A673 (cell line): ENCODE measurements at regions not wholly inside any gene's neighbourhood (a gene's known extent, or its start where the extent isn't known, plus 50 kb on each side); places are given as distances from the start of the nearest gene placed in this dataset.

Source experiments
- BruUV-seq: library from RNA; stranded (reverse); fragments of 400-500 nt; replicated peaks from 2 replicates; lab custom pipeline; 2021; lab: Mats Ljungman, UMichigan
- CTCF ChIA-PET: fragments of 300-600 bp; sonication (Branson Sonifier 250); formaldehyde crosslinking; loops from one replicate; lab custom pipeline; 2022; ENCODE audit warnings: antibody characterized with exemption; lab: Charles Lee
- POLR2A ChIA-PET: fragments of 300-600 bp; sonication (Branson Sonifier 250); formaldehyde crosslinking; loops from one replicate; lab custom pipeline; 2022; ENCODE audit warnings: antibody characterized with exemption; ENCODE audit not compliant: low non-redundant PET; lab: Charles Lee
- DNase-seq: peaks from one replicate; pipeline ENCODE4 v3.0.0-alpha.2; 2015; ENCODE audit warnings: low spot score
- H3K27ac ChIP-seq: fragments of 200-600 bp; sonication (generic); 2 replicates; pipeline ENCODE4 v1.5.1; 2016; ENCODE audit warnings: mixed run types, low read depth, mild to moderate bottlenecking, mixed read lengths, antibody characterized with exemption, low read length; ENCODE audit not compliant: poor library complexity, severe bottlenecking
- H3K27me3 ChIP-seq: fragments of 200-600 bp; sonication (generic); replicated peaks from 2 replicates; pipeline ENCODE4 v1.6.1; 2017; ENCODE audit warnings: mixed run types, low read depth, mild to moderate bottlenecking, mixed read lengths, antibody characterized with exemption, low read length; ENCODE audit not compliant: insufficient read depth, poor library complexity
- H3K36me3 ChIP-seq: fragments of 200-600 bp; sonication (generic); 2 replicates; pipeline ENCODE4 v1.6.1; 2016; ENCODE audit warnings: mixed run types, mild to moderate bottlenecking, mixed read lengths, antibody characterized with exemption, low read length; ENCODE audit not compliant: insufficient read depth, poor library complexity, severe bottlenecking
- H3K4me1 ChIP-seq: fragments of 200-600 bp; sonication (generic); 2 replicates; pipeline ENCODE4 v1.6.1; 2017; ENCODE audit warnings: mixed run types, mild to moderate bottlenecking, mixed read lengths, antibody characterized with exemption, low read length; ENCODE audit not compliant: insufficient read depth, poor library complexity, severe bottlenecking
- H3K4me3 ChIP-seq: fragments of 200-600 bp; sonication (generic); 2 replicates; pipeline ENCODE4 v1.5.1; 2016; ENCODE audit warnings: low read depth, mixed run types, mild to moderate bottlenecking, mixed read lengths, low read length; ENCODE audit not compliant: poor library complexity, severe bottlenecking
- H3K9me3 ChIP-seq: fragments of 200-600 bp; sonication (generic); 2 replicates; pipeline ENCODE4 v1.6.1; 2016; ENCODE audit warnings: mixed run types, low read depth, mild to moderate bottlenecking, mixed read lengths, antibody characterized with exemption, low read length; ENCODE audit not compliant: poor library complexity, severe bottlenecking
- EZH2 ChIP-seq: fragments of 200-600 bp; sonication (generic); IDR thresholded peaks from 2 replicates; pipeline ENCODE4 v1.6.1; 2017; ENCODE audit warnings: borderline replicate concordance, low read depth, mild to moderate bottlenecking, mixed read lengths, antibody characterized with exemption, low read length; ENCODE audit not compliant: poor library complexity, severe bottlenecking
- intact Hi-C: fragments of 100-400 bp; cut with micrococcal nuclease; formaldehyde crosslinking; loops from one replicate; pipeline ENCODE4 v1.10.0; 2022; ENCODE audit not compliant: unreplicated experiment
- TF ChIP-seq, protein P1 (sequence below): fragments of 300-800, 200-600 bp; sonication (generic); conservative IDR thresholded peaks from 2 replicates; pipeline ENCODE4 v1.5.1; 2017; ENCODE audit warnings: low read depth, mild to moderate bottlenecking, antibody characterized with exemption, low read length, moderate library complexity, mixed read lengths

DNA sequence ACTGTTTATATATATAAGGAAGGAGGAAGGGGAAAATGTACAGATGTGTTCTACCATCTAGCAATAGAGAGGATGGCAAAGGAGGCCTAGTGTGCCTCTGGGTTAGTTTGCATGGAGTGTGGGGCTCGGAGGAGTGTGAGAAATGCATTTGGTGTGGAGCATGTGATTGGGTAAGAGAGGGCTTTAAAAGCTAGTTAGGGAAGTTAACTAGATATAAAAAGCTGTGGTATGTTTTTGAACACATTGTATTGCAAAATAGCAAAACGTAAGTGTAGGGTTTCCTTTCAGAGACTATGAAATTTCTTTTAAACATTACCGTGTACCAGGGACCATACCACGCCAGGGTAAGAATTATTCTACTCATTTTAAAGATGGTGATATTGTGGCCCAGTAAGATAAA, 53.3 kb upstream of the STXBP6 start:
- TF ChIP-seq EZH2 = no peak
- TF ChIP-seq, protein P1, sequence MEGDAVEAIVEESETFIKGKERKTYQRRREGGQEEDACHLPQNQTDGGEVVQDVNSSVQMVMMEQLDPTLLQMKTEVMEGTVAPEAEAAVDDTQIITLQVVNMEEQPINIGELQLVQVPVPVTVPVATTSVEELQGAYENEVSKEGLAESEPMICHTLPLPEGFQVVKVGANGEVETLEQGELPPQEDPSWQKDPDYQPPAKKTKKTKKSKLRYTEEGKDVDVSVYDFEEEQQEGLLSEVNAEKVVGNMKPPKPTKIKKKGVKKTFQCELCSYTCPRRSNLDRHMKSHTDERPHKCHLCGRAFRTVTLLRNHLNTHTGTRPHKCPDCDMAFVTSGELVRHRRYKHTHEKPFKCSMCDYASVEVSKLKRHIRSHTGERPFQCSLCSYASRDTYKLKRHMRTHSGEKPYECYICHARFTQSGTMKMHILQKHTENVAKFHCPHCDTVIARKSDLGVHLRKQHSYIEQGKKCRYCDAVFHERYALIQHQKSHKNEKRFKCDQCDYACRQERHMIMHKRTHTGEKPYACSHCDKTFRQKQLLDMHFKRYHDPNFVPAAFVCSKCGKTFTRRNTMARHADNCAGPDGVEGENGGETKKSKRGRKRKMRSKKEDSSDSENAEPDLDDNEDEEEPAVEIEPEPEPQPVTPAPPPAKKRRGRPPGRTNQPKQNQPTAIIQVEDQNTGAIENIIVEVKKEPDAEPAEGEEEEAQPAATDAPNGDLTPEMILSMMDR = no peak
- H3K4me1 ChIP-seq = no peaks in the 10 kb centered on the region
- intact Hi-C loops = no loop called here

DNA sequence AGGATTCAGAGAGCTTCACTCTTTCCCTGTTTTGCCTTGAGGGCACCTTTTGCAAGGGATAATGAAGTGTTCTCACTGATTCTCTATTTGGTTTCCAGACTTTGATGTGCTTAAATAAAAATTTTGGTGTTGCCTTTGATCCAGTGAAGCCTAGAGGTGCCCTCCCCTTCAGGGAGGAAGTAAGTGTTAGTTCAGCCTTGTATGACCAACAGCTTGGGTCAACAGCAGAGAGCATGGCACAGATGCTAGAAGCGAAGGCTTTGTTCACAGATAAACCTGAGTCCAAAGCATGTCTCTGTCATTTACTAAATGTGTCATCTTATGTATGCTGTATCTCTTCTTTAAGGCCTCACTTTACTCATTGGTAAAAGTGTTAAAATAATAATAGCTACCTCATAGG, 52.8 kb upstream of the STXBP6 start:
- TF ChIP-seq, protein P1 = no peak
- TF ChIP-seq EZH2 = no peak
- intact Hi-C loops = no loop called here
- H3K9me3 ChIP-seq = no peaks in the 10 kb centered on the region
- H3K36me3 ChIP-seq = no peaks in the 10 kb centered on the region
- no peak overlapping the region for H3K27ac ChIP-seq
- no peaks in the 10 kb centered on the region for H3K4me1 ChIP-seq
- DNase-seq = no peak
- no peaks in the 10 kb centered on the region for H3K27me3 ChIP-seq
- no peak overlapping the region for H3K4me3 ChIP-seq
- CTCF ChIA-PET = no interaction called here
- no TSS peak for BruUV-seq
- POLR2A ChIA-PET = no interaction called here

More for the DNA sequence above, 53.3 kb upstream of the STXBP6 start:
- Histone ChIP-seq H3K27me3 (no peaks in the 10 kb centered on the region), H3K36me3 (no peaks in the 10 kb centered on the region), H3K27ac (no peak overlapping the region), H3K4me3 (no peak overlapping the region), H3K9me3 (no peaks in the 10 kb centered on the region)
- no TSS peak for BruUV-seq
- ChIA-PET POLR2A (no interaction called here), CTCF (interaction anchor here (0.7 kb wide), 1 partner anchor 23 kb away, joined by 3 read pairs; no protein-coding TSS in a partner anchor)
- DNase-seq = no peak

DNA sequence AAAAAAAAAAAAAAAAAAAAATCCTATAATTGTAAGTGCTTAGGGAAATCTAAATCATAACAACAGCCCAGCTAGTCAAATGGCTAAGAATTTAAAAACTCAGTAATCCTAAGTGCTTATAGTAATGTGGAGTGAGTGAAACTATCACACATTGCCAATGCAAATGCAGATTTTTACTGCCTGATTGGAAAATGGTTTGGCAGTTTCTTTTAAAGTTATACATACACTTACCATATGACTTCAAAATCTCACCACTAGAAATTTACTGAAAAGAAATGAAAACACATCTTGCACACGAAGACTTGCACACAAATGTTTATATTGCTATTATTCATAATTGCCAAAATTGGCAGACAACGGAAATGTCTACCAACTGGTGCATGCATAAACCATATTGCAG, 51.3 kb upstream of the STXBP6 start:
- TF ChIP-seq, protein P1 = no peak
- TF ChIP-seq EZH2 = no peak
- intact Hi-C loops = no loop called here
- Histone ChIP-seq H3K4me3 (no peak overlapping the region), H3K9me3 (no peaks in the 10 kb centered on the region), H3K4me1 (no peaks in the 10 kb centered on the region), H3K27me3 (no peaks in the 10 kb centered on the region), H3K36me3 (no peaks in the 10 kb centered on the region), H3K27ac (no peak overlapping the region)
- no peak for DNase-seq
- ChIA-PET CTCF (no interaction called here), POLR2A (no interaction called here)
- no TSS peak for BruUV-seq
